Globus pallidus (tissue), 1 donor: ENCODE measurements at regions not wholly inside any gene's neighbourhood (a gene's known extent, or its start where the extent isn't known, plus 50 kb on each side); places are given as distances from the start of the nearest gene placed in this dataset.
"Not testable (repeated sequence)": the region's sequence is repeated elsewhere in the genome, so short reads cannot be mapped to it uniquely, and the experiment has no call there.

Source experiments
- DNase-seq: peaks from one replicate; pipeline ENCODE4 v3.0.0-alpha.2; 2015; ENCODE audit warnings: low spot score

DNA sequence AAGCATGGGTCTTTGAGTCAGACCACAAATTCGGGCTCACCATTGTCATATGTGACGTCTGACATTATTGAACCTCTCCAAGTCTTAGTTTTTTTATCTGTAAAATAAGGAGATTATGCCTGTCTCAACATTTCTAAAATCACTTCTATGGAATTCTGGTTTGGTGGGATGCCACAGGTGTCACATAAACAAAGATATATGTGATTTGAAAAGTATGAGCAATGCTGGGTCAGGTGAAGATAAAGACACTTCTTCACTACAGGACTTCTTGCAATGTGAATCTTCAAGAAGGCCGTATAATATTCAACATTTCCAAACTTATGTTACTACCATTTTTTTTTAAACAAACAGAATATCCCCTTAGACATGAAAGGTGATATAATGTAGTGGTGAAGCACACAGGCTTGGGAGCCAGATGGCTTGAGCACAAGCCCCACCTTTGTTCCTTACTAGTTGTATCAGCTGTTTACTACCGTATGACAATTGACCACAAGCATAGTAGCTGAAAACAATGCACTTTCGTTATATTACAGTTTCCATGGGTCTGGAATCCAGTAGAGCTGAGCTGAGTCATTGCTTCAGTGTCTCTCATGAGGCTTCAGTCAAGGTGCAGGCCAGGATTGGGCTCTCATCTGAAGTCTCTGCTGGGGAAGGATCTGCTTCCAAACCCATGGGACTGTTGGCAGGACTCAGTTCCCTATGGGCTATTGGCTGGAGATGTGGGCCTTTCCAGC, 87.7 kb downstream of the UTP18 start:
- DNase-seq = no peak

DNA sequence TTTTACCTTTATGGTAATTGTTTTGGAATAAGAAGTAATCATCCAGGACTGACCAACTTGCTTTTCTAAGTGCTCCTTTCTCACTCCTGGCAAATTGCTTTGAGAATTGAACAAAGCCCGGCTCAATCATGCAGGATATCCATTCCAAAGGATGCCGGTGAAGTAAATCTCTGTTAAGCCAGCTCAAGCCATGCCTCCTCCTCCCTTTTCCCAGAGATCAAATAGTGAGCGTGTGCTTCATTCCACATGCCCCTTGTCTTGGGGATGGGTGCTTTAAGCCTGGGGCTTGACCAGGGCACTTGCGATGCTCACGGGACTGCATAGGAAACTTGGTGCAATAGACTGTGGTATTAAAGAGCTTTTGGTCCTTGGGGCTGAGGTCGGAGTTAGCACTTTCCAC, 90.7 kb downstream of the UTP18 start:
- DNase-seq = no peak

DNA sequence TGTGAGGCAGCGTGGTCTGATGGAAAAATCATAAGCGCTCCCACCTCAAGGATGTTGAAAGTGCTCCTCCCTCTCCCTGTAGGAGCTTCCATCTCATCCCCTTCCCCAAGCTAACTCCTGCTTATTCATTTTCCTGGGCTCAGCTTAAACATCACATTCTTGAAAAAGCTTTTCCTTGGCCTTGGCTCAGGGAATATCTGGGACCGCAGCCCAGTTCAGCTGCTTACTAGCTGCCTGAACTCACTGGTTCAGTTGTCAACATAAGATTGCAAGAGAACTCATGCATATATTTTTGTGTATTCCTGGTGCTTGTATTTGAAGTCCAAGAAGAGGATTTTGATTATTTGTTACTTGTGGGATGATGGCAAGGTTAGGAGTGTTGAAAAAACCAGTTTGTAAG, 91.5 kb downstream of the UTP18 start:
- DNase-seq = peak; percentile 86

DNA sequence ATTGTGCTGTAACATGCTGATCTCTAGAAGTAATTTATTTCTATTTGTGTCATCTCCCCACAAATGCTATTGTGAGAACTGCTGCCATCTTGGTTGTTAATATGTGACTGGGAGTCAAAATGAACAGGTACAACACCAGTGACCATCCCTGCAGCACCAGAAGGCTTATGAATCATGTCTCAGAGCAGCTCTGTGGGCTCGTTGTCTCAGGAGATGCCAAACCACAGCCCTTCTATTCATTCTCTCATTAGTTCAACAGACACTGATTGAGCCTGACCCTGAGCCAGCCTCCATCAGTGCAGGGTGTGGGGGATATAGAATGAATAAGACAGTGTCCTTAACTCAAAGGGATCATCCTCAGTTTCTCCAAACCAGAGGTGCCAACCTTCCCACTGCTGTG, 92.5 kb downstream of the UTP18 start:
- no peak for DNase-seq

DNA sequence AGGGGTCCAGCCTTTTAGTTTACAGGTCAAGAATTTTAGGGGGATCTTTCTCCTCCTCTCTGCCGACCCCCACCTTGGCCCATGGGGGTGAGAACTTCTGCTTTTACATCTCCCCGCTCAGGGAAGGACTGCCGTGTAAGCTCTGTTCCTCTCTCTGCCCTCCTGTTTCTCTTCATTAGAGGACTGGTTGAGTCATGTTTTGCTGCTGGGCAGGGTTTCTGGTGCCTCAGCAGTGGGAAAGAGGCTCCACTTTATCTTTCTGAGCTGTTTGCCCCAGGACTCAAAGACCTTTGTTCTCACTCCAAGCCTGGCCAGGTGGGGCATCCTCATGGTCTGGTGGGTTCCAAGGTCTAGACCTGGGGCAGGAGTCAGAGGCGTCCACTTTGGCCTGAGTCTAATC, 93.0 kb downstream of the UTP18 start:
- no peak for DNase-seq

DNA sequence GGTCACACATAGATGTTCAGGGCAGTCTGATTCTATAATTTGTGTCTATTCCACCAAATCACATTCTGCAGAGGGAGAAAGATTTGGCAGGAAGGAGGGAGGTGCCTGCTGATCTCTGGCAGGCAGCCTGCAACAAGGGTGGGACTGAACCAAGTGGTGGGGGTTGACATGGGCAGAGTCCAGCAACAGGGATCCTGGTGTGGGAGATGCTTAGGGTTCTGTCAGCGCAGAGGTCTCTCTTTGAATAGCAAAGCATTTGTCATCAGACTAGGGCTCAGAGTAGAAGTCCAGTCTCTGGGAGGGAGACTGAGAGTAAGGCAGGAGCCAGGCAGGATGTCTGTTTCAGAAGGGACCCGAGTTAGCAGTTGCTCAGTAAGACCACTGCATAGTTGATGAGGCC, 94.6 kb downstream of the UTP18 start:
- DNase-seq = no peak

DNA sequence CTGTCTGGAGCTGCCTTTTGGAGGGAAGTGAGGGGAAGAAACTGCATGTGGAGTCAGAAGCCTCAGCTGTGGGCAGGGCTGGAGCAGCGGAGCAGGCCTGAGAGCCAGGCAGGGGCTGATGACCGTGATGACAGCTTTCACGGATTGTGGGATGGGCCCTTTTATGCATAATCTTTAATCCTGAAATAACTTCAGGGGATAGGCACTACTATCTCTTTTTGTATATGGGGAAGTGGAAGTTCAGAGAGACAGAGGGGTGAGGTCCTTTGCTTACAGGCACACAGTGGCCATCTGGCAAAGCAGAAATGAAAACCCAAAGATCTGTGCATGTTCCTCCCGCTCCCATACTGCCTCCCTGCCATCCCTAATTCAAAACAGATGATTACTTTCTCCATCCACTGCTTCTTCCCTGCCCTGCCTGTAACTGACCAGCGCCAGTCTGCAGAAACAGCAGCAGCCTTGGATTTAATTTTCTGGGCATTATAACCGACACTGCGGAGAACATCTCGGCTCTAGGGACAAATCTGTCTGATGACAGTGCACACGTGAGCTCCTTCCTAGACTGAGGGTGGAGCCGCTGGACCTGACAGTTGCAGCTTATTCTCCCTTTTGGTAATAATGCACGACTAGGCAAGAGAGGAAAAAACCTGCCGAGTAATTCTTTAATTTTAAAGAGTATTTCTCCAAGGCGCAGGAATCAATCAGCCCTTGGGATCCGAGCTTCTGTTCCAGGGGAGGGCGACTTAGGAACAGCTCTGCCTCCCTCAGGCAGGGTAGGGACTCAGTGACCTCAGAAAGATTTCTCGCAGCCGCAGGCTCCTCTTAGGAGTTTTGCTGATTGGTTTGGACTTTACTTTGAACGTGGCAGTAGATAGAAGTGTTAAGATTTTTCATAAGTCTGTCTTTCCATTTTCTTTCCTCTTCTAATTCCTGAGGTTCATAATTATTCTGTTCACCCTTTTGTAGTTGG, 95.4 kb downstream of the UTP18 start:
- DNase-seq = no peak

DNA sequence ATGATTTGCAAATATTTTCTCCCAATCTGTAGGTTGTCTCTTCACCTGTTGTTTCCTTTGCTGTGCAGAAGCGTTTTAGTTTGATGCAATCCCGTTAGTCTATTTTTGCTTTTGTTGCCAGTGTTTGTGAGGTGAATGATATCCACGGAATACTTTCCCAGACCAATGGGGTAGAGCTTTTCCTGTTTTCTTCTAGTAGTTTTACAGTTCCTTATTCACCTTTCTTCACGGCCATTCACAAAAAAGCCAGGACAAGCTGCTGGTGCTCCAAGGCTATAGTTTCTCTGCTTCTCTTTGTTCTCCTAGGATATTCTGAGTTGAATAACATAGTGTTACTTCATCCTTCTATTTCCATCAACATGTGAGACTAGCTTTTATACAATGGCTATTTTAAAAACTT, 98.7 kb downstream of the UTP18 start:
- DNase-seq = no peak

DNA sequence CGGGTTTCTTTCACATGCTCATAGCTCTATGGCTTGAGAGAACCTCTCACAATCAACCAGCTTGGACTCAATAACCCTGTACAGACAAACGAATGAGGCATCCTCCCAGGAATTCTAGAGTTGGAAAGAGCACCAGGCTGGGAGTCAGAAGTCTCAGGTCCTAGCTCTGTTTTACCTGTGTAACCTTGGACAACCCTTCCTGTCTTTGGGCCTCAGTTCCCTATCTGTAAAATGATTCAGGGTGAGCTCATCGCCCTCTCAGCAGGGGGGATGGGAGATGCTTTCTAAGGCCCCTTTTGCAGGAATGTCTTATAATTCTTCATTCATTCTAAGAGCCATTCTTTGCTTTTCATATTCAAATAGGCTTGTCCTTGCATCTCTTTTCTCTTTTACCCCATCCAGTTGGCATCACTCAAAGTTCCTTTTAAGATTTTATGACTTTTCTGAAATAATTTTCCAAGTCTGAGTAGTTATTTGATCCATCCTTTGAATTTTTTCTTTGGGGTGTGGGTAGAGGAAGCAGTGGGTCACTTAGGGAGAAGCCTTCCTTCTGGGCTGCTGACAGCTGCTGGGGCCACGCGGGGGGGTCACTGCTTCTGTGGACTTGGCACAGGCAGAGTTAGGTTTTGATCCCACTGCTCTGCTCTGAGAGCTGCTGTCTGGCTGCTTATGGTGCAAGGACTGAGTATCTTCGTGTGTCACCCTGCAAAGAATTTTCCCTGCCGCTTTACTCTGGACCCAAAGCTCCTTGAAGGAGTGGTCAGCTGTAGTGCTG, 102.7 kb downstream of the UTP18 start:
- peak; percentile 88 for DNase-seq

DNA sequence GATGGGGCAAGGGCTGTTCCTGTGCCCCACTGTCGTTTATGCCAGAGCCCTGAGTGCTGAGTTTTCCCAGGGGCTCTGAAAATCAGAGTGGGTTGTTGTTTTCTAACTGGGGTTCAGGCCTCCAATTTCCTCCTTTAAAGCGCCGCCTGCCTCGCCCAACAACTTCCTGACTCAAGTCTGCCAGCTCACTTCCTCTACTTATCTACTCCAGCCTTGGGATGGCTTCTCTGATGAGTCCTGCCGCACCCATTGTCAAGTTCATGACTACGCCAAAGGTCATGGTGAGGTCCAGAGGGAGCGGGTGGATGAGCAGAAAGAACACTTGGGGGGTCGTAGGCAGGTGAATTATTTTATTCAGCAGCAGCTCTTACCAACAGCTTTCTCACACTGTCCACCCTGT, 104.7 kb downstream of the UTP18 start:
- no peak for DNase-seq

DNA sequence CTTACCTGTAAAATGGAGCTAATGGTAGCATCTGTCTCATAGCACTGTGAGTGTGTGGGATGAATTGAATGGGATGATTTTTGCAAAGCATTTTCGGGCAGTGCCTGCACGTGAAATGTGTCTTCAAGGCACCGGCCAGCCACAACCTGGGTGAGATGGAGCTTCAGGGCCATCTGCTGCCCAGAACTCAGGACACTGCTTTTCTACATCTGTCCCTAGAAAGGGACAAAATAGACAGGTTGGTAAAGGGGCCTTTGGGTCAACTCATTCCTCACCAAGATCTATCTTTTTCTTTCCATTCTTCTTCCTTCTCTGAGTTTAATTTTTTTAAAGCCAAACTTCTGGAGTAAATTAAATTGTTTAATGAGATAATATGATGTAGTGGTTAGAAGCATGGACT, 106.5 kb downstream of the UTP18 start:
- DNase-seq = no peak

DNA sequence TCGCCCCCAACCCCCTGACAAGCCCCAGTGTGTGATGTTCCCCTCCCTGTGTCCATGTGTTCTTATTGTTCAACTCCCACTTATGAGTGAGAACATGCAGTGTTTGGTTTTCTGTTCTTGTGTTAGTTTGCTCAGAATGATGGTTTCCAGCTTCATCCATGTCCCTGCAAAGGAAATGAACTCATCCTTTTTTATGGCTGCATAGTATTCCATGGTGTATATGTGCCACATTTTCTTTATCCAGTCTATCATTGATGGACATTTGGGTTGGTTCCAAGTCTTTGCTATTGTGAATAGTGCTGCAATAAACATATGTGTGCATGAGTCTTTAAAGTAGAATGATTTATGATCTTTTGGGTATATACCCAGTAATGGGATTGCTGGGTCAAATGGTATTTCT, 107.5 kb downstream of the UTP18 start:
- not testable (repeated sequence) for DNase-seq

DNA sequence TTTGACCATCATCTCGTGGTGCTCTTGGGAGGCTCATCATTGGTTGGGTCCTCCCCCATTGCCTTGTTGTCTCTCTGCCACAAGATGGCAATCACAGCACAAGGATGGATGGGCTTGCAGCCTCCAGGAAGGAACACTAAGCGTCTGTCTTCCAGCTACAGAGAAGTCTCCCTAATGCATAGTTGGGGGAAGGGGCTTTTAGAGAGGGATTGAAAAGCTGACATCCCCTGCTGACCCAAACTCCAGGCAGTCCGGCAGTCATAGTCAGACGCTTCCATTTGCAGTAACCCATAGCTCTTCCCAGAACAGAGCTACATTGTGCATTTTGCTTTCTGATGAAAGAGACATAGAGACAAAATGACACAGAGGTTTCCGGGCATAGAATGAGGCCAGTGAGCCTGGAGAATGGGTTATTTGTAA, 111.4 kb downstream of the UTP18 start:
- DNase-seq = peak; percentile 99

DNA sequence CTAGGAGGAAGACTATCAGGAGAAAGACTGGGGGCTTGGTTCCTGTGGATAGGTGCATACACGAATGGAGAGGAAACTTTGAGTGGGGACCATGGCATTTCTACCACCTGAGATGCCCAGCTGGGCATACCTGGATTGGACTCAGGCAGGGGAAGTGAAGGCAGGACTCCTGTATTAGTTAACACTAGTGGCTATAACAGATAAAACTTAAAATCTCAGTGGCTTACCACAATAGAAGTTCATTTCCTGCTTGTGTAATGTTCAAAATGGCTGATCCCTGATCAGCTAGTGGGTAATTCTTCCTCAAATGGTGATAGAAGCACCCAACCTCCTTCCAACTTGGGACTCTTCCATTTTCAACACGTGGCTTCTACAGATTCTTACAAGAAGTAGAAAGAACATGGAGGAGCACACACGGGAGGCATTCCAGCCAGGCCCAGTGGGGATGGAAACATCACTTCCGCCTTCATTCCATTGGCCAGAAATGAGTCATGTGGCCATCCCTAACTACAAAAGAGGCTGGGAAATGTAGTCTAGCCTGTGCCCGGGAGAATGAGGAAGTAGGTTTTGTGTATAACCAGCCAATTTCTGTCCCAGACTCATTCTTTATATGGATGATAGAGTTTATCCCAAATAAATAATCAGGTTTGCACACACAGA, 112.1 kb downstream of the UTP18 start:
- DNase-seq = peak; percentile 95

DNA sequence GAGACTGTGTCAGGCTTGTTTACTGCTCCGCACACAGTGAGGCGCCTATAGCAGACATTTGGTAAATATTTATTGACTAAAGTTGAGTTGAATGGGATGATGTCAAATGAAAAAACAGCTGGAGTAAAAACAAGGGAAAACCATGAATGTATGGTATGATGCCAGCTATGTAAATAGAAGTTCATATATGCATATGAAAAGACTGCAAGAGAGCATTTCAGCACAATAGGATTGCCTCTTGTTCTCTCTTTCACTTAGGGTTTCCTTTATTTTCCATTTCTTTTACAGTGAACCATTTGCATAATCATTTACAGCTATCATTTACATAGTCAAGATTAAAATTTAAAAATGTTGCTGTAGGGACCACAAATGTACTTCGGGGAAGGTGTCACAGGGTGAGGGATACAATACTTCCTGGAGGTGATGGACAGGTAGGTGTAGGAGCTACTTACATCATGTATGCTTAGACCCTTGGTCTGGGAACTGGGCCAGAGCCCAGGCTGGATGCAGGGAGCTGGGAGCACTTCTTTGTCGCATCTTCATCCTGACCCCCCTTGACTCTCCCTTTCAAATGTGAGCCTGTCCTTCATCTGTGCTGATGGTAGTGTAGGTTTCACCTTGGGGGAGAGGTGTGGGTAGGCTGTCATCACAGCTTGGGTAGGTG, 113.3 kb downstream of the UTP18 start:
- DNase-seq = no peak

DNA sequence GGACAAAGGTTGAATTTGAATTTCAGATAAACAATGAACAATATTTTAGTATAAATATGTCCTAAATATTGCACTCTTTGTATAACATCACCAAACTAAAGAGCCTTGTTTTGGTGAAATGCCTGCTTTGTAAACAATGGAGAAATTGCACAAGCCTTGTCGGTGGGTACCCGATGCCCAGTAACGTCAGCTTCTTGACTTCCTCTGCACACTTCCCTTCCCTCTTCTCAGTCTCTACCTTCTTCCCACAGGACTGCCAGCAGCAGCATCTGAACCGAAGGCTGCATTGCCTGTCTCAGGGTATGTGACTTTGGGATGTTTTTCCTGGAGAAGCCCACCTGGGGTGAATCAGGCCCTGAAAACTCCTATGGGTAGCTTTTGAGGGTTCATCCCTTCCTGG, 113.9 kb downstream of the UTP18 start:
- DNase-seq = no peak

DNA sequence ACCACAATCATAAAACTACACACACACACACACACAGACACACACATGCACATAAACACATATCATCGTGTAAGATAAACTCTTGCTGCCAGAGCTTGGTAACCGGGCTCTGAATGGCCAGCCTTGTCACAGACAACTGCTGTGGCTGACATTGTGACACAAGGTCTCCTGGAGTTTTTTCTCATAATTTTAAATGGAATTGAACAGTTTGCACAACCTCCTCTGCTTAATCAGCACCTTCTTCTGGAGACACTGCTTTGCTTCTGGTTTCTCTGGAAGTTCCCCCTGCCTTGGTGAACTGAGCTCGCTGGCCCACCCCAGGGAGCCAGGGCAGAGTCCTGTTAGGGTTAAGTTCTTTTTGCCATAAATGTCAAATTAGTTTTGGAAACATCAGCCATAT, 115.4 kb downstream of the UTP18 start:
- DNase-seq = no peak

DNA sequence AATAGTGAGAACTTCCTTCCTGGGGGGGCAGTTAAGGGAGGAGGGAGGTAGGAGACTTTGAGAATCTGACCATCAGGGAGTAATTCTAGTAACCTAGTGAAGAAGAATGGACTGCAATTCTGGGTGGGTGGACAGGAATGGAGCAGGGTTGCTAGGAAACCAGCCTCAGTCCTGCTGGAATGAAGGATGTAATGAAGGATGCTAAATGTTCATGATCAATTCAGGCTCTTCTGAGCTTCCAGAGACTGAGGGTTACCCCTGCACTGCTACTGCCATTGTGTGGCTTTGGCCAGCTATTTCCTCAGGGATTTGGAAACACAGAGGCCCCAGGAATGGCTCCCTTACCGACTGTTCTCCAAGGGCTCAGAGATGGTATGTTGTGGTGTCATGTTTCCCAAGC, 116.4 kb downstream of the UTP18 start:
- DNase-seq = no peak

DNA sequence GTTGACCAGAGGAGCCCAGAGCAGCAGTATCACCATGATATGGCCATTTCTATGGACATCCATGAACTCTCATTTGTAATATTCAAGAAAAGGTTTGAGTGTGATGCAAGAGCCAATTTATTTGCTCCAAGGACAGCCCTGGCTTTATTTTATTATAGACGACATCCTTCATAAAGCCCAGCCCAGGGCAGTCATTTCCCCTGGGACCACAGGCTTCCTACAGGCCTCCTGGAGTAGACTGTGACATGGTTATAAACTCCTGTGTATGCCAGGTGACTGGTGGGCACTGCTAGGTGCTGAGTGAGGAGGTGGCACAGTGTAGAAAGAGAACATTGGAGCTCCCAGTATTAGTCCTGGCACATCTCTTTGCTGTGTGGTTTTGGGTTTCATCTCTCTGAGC, 120.9 kb downstream of the UTP18 start:
- DNase-seq = no peak

DNA sequence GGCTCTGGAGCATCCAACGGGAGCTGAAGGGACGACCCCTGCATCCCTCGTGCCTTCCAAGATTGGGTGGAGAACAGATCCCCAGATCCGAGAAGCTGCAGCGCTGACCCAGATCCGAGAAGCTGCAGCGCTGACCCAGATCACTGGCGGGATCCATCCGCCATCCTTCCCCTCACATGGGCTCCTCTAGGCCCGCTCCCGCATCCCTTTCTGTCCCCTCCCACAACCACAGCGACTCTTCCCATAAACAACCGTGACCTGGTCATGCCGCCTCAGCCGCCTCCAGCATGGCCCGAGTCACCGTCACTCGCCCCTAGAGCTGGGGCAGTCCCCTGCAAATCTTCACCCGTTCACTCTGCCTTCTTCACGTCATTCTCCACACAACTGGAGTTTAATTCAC, 124.9 kb downstream of the UTP18 start:
- no peak for DNase-seq

DNA sequence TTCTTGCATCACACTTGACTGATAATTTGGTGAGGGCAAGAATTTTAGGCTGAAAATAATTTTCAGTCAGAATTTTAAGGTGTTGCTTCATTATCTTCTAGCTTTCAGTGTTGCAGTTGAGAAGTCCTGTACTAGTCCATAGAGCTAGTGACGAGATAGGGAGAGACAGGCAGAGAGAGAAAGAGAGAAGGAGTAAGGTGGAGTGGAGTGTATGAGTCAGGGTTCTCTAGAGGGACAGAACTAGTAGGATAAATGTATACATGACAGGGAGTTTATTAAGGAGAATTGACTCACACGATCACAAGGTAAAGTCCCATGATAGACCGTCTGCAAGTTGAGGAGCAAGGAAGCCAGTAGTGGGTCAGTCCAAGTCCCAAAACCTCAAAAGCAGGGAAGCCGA, 127.2 kb downstream of the UTP18 start:
- no peak for DNase-seq
